Left colon (tissue), 2 donors: ENCODE measurements at regions not wholly inside any gene's neighbourhood (a gene's known extent, or its start where the extent isn't known, plus 50 kb on each side); places are given as distances from the start of the nearest gene placed in this dataset.
"Not testable (repeated sequence)": the region's sequence is repeated elsewhere in the genome, so short reads cannot be mapped to it uniquely, and the experiment has no call there.

Experiments used
- ATAC-seq: fragments of 200-7000 bp; cut with Tn5 transposase; one replicate; pipeline ENCODE4 v1.9.1; 2020; ENCODE audit warnings: mild to moderate bottlenecking, moderate library complexity
- DNase-seq, 2 donors: peaks; one replicate each; pipeline ENCODE4 v3.0.0-alpha.2; 2020
- intact Hi-C, 2 donors: fragments of 100-400 bp; cut with DNase I in 1 of 2; cut with micrococcal nuclease in 1 of 2; formaldehyde crosslinking; loops; one replicate each; pipeline versions ENCODE4 v1.11.2 to v1.14.0; 2022; cut with DNase I, micrococcal nuclease
- donor health status: DM: no; HTN: no; CAD: no.
- donor health status: DM: yes; HTN: yes; CAD: no.

GRCh38 chr1:60262701-60263100 lies 189.1 kb upstream of the C1orf87 start:
- ATAC-seq (no peak), DNase-seq (no peak)
- intact Hi-C loops = no loop called here

GRCh38 chr1:60257531-60257930 lies 184.0 kb upstream of the C1orf87 start:
- no peak for DNase-seq
- no peak for ATAC-seq

GRCh38 chr1:60255565-60255964 lies 182.0 kb upstream of the C1orf87 start:
- DNase-seq = no peak
- ATAC-seq = no peak
- intact Hi-C loops = no loop called here

More at GRCh38 chr1:60257531-60257930, 184.0 kb upstream of the C1orf87 start:
- intact Hi-C loops = no loop called here

GRCh38 chr1:60251426-60251825 lies 177.9 kb upstream of the C1orf87 start:
- intact Hi-C loops = no loop called here
- no peak for DNase-seq
- no peak for ATAC-seq

- ATAC-seq, intact Hi-C loops, DNase-seq: not testable (repeated sequence)
These were observed 173.9 kb upstream of the C1orf87 start for GRCh38 chr1:60247467-60247866.

GRCh38 chr1:60245324-60245723 lies 171.8 kb upstream of the C1orf87 start:
- DNase-seq = no peak
- intact Hi-C loops = no loop called here
- no peak for ATAC-seq

- ATAC-seq (peak; percentile 77), DNase-seq (no peak)
- intact Hi-C loops = no loop called here
These were observed 171.3 kb upstream of the C1orf87 start for GRCh38 chr1:60244906-60245305.

GRCh38 chr1:60235275-60235674 lies 161.7 kb upstream of the C1orf87 start:
- intact Hi-C loops = no loop called here
- no peak for DNase-seq
- no peak for ATAC-seq

GRCh38 chr1:60234776-60235175 lies 161.2 kb upstream of the C1orf87 start:
- intact Hi-C loops = no loop called here
- ATAC-seq = no peak
- no peak for DNase-seq

GRCh38 chr1:60229821-60230220 lies 156.3 kb upstream of the C1orf87 start:
- intact Hi-C loops = no loop called here
- ATAC-seq (no peak), DNase-seq (no peak)

GRCh38 chr1:60228041-60228491 lies 154.5 kb upstream of the C1orf87 start:
- ATAC-seq (no peak), DNase-seq (no peak)
- intact Hi-C loops = no loop called here

- no peak for ATAC-seq
- intact Hi-C loops = no loop called here
- DNase-seq = no peak
These were observed 154.0 kb upstream of the C1orf87 start for GRCh38 chr1:60227601-60228000.

- ATAC-seq (no peak), DNase-seq (no peak)
- intact Hi-C loops = no loop called here
These were observed 151.9 kb upstream of the C1orf87 start for GRCh38 chr1:60225486-60225885.

- DNase-seq = no peak
- intact Hi-C loops = no loop called here
- no peak for ATAC-seq
These were observed 151.0 kb upstream of the C1orf87 start for GRCh38 chr1:60224523-60224922.

- ATAC-seq = no peak
- no peak for DNase-seq
- intact Hi-C loops = no loop called here
These were observed 149.6 kb upstream of the C1orf87 start for GRCh38 chr1:60223158-60223557.

GRCh38 chr1:60222360-60223115 lies 149.0 kb upstream of the C1orf87 start:
- intact Hi-C loops = no loop called here
- DNase-seq = no peak
- ATAC-seq = no peak

- no peak for DNase-seq
- intact Hi-C loops = no loop called here
- no peak for ATAC-seq
These were observed 139.7 kb upstream of the C1orf87 start for GRCh38 chr1:60213253-60213652.

- DNase-seq (no peak), ATAC-seq (no peak)
- intact Hi-C loops = no loop called here
These were observed 122.5 kb upstream of the C1orf87 start for GRCh38 chr1:60196026-60196425.

- no peak for ATAC-seq
- DNase-seq = no peak
- intact Hi-C loops = no loop called here
These were observed 112.1 kb upstream of the C1orf87 start for GRCh38 chr1:60185684-60186083.

- intact Hi-C loops = no loop called here
- ATAC-seq (no peak), DNase-seq (no peak)
These were observed 111.0 kb upstream of the C1orf87 start for GRCh38 chr1:60184521-60184920.
